ENCODE measurements at regions not wholly inside any gene's neighbourhood (a gene's known extent, or its start where the extent isn't known, plus 50 kb on each side); places are given as distances from the start of the nearest gene placed in this dataset.

GRCh38 chr5:68057191-68057590 lies 158.4 kb upstream of the PIK3R1 start:
- no peak overlapping the region for H3K27ac ChIP-seq (ENCODE audit: low read depth in 2 of 2, low read length in 2 of 2)
- intact Hi-C loops (cut with DNase I): no loop called here
- FAIRE-seq (no peak), DNase-seq (peak in 2 of 5 donors; percentile 11 to 21)
- H3K27me3 ChIP-seq (ENCODE audit: control insufficient read depth, insufficient read depth, low read length): no peaks in the 10 kb centered on the region
- no peak for TF ChIP-seq CTCF (IDR thresholded peaks at IDR 0.05; ENCODE audit: borderline replicate concordance, extremely low read depth, insufficient read depth)
- no peaks in the 10 kb centered on the region for H3K36me3 ChIP-seq (ENCODE audit: control insufficient read depth in 2 of 3, insufficient read depth in 3 of 3, low read length in 3 of 3)
- H3K9me3 ChIP-seq (ENCODE audit: control insufficient read depth in 2 of 3, insufficient read depth in 1 of 3, low read length in 3 of 3): no peaks in the 10 kb centered on the region
- H3K4me1 ChIP-seq (ENCODE audit: control insufficient read depth in 2 of 3, insufficient read depth in 2 of 3, low read depth in 1 of 3, low read length in 3 of 3): no peaks in the 10 kb centered on the region
- H3K4me3 ChIP-seq (ENCODE audit: low read length in 3 of 3): no peak overlapping the region
- H3K9ac ChIP-seq (ENCODE audit: low read length in 3 of 3): no peak overlapping the region

- Histone ChIP-seq H3K36me3 (ENCODE audit: control insufficient read depth in 2 of 3, insufficient read depth in 3 of 3, low read length in 3 of 3) (no peaks in the 10 kb centered on the region), H3K27ac (ENCODE audit: low read depth in 2 of 2, low read length in 2 of 2) (no peak overlapping the region), H3K4me1 (ENCODE audit: control insufficient read depth in 2 of 3, insufficient read depth in 2 of 3, low read depth in 1 of 3, low read length in 3 of 3) (no peaks in the 10 kb centered on the region), H3K9ac (ENCODE audit: low read length in 3 of 3) (no peak overlapping the region), H3K4me3 (ENCODE audit: low read length in 3 of 3) (no peak overlapping the region), H3K27me3 (ENCODE audit: control insufficient read depth, insufficient read depth, low read length) (no peaks in the 10 kb centered on the region), H3K9me3 (ENCODE audit: control insufficient read depth in 2 of 3, insufficient read depth in 1 of 3, low read length in 3 of 3) (no peaks in the 10 kb centered on the region)
- intact Hi-C loops (cut with DNase I): no loop called here
- FAIRE-seq: no peak
- no peak for DNase-seq
- no peak for TF ChIP-seq CTCF (IDR thresholded peaks at IDR 0.05; ENCODE audit: borderline replicate concordance, extremely low read depth, insufficient read depth)
Observed at GRCh38 chr5:68055686-68056085, 159.9 kb upstream of the PIK3R1 start.

GRCh38 chr5:68054638-68055037 lies 160.9 kb upstream of the PIK3R1 start:
- no peaks in the 10 kb centered on the region for H3K4me1 ChIP-seq (ENCODE audit: control insufficient read depth in 2 of 3, insufficient read depth in 2 of 3, low read depth in 1 of 3, low read length in 3 of 3)
- intact Hi-C loops (cut with DNase I): no loop called here
- TF ChIP-seq CTCF (IDR thresholded peaks at IDR 0.05; ENCODE audit: borderline replicate concordance, extremely low read depth, insufficient read depth): no peak
- H3K27ac ChIP-seq (ENCODE audit: low read depth in 2 of 2, low read length in 2 of 2): no peak overlapping the region
- FAIRE-seq (no peak), DNase-seq (no peak)
- no peak overlapping the region for H3K9ac ChIP-seq (ENCODE audit: low read length in 3 of 3)
- H3K4me3 ChIP-seq (ENCODE audit: low read length in 3 of 3): no peak overlapping the region
- no peaks in the 10 kb centered on the region for H3K9me3 ChIP-seq (ENCODE audit: control insufficient read depth in 2 of 3, insufficient read depth in 1 of 3, low read length in 3 of 3)
- no peaks in the 10 kb centered on the region for H3K36me3 ChIP-seq (ENCODE audit: control insufficient read depth in 2 of 3, insufficient read depth in 3 of 3, low read length in 3 of 3)
- H3K27me3 ChIP-seq (ENCODE audit: control insufficient read depth, insufficient read depth, low read length): no peaks in the 10 kb centered on the region

- no peak for TF ChIP-seq CTCF (IDR thresholded peaks at IDR 0.05; ENCODE audit: borderline replicate concordance, extremely low read depth, insufficient read depth)
- Histone ChIP-seq H3K27ac (ENCODE audit: low read depth in 2 of 2, low read length in 2 of 2) (no peak overlapping the region), H3K9me3 (ENCODE audit: control insufficient read depth in 2 of 3, insufficient read depth in 1 of 3, low read length in 3 of 3) (no peaks in the 10 kb centered on the region), H3K9ac (ENCODE audit: low read length in 3 of 3) (no peak overlapping the region), H3K27me3 (ENCODE audit: control insufficient read depth, insufficient read depth, low read length) (no peaks in the 10 kb centered on the region), H3K4me3 (ENCODE audit: low read length in 3 of 3) (no peak overlapping the region), H3K36me3 (ENCODE audit: control insufficient read depth in 2 of 3, insufficient read depth in 3 of 3, low read length in 3 of 3) (no peaks in the 10 kb centered on the region), H3K4me1 (ENCODE audit: control insufficient read depth in 2 of 3, insufficient read depth in 2 of 3, low read depth in 1 of 3, low read length in 3 of 3) (peaks cover 0 to 5% (median 0%) of the 10 kb centered on the region in 3 donors)
- DNase-seq: no peak
- intact Hi-C loops (cut with DNase I): no loop called here
- FAIRE-seq: no peak
Observed at GRCh38 chr5:68053202-68053601, 162.4 kb upstream of the PIK3R1 start.

Data from kidney (tissue), 13 donors.